ENCODE measurements at regions not wholly inside any gene's neighbourhood (a gene's known extent, or its start where the extent isn't known, plus 50 kb on each side); places are given as distances from the start of the nearest gene placed in this dataset.
"Not testable (repeated sequence)": the region's sequence is repeated elsewhere in the genome, so short reads cannot be mapped to it uniquely, and the experiment has no call there.

DNA sequence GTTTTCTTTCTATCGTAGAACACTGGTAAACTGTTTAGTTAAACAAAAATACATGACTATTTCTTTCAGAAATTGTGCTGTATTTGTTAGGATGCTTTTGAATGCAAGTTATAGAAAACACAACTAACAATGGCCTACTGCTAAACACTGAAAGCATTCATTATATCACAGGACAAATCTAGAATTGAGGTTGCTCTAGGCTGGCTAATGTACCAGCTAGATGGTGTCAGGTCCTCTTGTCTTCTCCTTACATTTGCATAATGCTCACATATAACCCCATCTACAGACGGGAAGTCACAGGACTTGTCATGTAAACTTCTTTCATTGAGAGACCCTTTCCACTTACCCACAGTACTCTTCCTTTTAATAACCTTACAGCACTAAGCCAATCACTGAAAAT is 586.8 kb downstream of the DSC3 start:
- ATAC-seq: no peak
- ChIA-PET CTCF (no interaction called here), POLR2A (no interaction called here)
- Mint-ChIP-seq H3K9me3 (ENCODE audit: insufficient read depth) (no peaks in the 10 kb centered on the region), H3K27ac (no peak overlapping the region), H3K4me3 (no peak overlapping the region), H3K4me1 (ENCODE audit: low read depth) (no peaks in the 10 kb centered on the region), H3K36me3 (ENCODE audit: low read depth) (no peaks in the 10 kb centered on the region), H3K27me3 (ENCODE audit: low read depth) (no peaks in the 10 kb centered on the region)
- DNase-seq: no peak

DNA sequence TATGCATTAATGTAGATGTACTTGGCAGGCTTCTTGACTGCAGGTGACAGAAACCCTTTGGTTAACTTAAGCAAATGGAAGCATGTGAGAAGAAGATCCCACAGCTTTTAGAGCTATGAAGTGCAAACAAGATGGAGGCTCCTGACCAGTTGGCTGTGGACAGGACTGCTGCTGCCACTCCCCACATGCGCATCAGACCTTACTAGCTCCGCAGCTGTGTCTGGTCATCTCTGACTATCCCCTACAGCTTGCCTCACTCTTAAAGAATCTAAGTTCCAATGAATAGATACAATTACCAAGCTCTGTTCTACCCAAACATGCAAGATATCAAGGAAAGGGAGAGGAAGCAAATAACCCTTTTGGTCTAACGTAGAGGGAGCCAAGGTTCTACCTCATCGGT is 587.6 kb downstream of the DSC3 start:
- CTCF ChIA-PET: no interaction called here
- Mint-ChIP-seq H3K4me1 (ENCODE audit: low read depth) (no peaks in the 10 kb centered on the region), H3K4me3 (no peak overlapping the region), H3K9me3 (ENCODE audit: insufficient read depth) (no peaks in the 10 kb centered on the region), H3K27me3 (ENCODE audit: low read depth) (no peaks in the 10 kb centered on the region), H3K36me3 (ENCODE audit: low read depth) (no peaks in the 10 kb centered on the region), H3K27ac (no peak overlapping the region)
- no peak for DNase-seq
- ATAC-seq: no peak
- POLR2A ChIA-PET: no interaction called here

DNA sequence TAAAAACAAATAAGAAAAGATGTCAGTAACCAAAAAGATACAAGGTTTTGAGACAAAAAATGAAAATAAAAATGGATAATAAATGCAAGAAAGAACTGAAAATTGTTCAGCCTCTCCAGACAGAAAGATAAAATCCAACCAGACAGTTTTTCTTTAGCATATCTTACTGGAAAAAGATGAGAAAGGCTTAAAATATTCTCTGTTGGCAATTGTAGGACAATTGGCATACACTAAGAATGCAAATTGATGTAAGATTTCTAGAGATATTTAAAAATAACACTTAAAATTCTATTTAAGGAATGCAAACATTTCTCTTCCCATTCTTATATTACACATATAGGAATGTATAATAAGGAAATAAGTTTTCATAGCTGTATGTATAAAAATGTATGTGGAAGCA is 590.6 kb downstream of the DSC3 start:
- H3K4me1 Mint-ChIP-seq (ENCODE audit: low read depth): no peaks in the 10 kb centered on the region
- ChIA-PET CTCF (no interaction called here), POLR2A (no interaction called here)
- H3K27me3 Mint-ChIP-seq (ENCODE audit: low read depth): no peaks in the 10 kb centered on the region
- no peak for DNase-seq
- H3K36me3 Mint-ChIP-seq (ENCODE audit: low read depth): no peaks in the 10 kb centered on the region
- no peak overlapping the region for H3K27ac Mint-ChIP-seq
- H3K9me3 Mint-ChIP-seq (ENCODE audit: insufficient read depth): no peaks in the 10 kb centered on the region
- H3K4me3 Mint-ChIP-seq: no peak overlapping the region
- no peak for ATAC-seq

DNA sequence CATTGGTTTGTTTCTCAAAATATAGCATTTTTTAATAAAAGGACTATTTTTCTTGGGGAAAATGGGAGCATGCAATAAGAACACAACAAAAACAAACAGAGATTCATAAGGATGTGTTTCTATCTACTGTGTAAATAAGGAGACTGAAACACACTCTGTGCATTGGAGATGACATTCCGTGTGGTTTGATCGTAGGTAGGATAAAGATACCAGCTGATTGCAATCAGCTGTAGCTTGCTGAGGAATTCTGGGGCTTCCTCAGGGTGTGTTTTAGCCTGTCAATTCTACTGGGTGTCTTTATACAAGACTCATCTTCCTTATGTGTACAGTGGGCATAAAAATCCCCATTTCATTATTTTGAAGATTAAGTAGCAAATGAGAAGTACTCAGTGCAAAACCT is 591.6 kb downstream of the DSC3 start:
- Mint-ChIP-seq H3K27ac (no peak overlapping the region), H3K4me3 (no peak overlapping the region), H3K27me3 (ENCODE audit: low read depth) (no peaks in the 10 kb centered on the region), H3K9me3 (ENCODE audit: insufficient read depth) (peaks cover 2% of the 10 kb centered on the region), H3K36me3 (ENCODE audit: low read depth) (no peaks in the 10 kb centered on the region), H3K4me1 (ENCODE audit: low read depth) (no peaks in the 10 kb centered on the region)
- ChIA-PET CTCF (no interaction called here), POLR2A (no interaction called here)
- no peak for ATAC-seq
- no peak for DNase-seq

DNA sequence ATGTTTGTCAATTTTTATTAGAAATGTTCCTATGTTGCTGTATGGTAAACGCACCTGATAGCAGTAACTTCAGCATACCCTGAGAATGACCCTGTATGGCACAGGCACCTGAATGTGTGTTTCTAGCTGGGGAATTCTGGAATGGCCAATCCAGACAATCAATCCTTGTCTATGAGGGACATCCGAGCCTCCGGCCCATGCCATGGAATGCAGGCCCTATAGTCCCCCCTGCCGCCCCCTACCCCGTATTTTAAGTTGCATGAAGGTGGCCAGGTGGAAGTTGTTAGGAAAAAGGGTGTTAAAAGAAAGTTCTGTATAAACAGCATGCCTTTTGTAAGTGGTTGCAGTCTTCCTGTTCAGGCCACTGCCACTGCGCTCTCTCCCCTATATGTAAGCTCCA is 595.9 kb downstream of the DSC3 start:
- no peak for ATAC-seq
- H3K4me3 Mint-ChIP-seq: no peak overlapping the region
- no peak overlapping the region for H3K27ac Mint-ChIP-seq
- H3K36me3 Mint-ChIP-seq (ENCODE audit: low read depth): no peaks in the 10 kb centered on the region
- DNase-seq: no peak
- no peaks in the 10 kb centered on the region for H3K4me1 Mint-ChIP-seq (ENCODE audit: low read depth)
- no peaks in the 10 kb centered on the region for H3K27me3 Mint-ChIP-seq (ENCODE audit: low read depth)
- H3K9me3 Mint-ChIP-seq (ENCODE audit: insufficient read depth): peaks cover 12% of the 10 kb centered on the region
- ChIA-PET CTCF (no interaction called here), POLR2A (no interaction called here)

DNA sequence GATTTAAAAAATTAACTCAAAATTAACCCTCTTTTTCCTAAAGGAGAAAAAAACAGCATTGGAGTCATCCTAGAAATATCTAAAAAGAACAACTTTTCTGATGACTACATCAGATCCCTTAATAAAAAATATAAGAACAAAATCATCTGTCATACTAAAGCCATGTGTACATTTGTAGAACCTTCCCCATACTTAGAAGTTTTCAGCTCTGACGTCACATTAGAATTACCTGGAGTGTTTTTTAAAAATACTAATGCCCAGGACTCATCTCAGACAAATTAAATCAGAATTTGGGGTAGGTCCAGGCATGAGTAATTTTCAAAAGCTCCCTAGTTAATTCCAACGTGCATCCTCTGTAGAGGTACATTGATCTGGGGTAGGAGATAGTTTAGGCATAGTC is 598.0 kb downstream of the DSC3 start:
- POLR2A ChIA-PET: no interaction called here
- Mint-ChIP-seq H3K36me3 (ENCODE audit: low read depth) (no peaks in the 10 kb centered on the region), H3K9me3 (ENCODE audit: insufficient read depth) (peaks cover 18% of the 10 kb centered on the region), H3K4me3 (no peak overlapping the region), H3K4me1 (ENCODE audit: low read depth) (no peaks in the 10 kb centered on the region), H3K27ac (no peak overlapping the region), H3K27me3 (ENCODE audit: low read depth) (no peaks in the 10 kb centered on the region)
- DNase-seq (no peak), ATAC-seq (no peak)
- CTCF ChIA-PET: no interaction called here

DNA sequence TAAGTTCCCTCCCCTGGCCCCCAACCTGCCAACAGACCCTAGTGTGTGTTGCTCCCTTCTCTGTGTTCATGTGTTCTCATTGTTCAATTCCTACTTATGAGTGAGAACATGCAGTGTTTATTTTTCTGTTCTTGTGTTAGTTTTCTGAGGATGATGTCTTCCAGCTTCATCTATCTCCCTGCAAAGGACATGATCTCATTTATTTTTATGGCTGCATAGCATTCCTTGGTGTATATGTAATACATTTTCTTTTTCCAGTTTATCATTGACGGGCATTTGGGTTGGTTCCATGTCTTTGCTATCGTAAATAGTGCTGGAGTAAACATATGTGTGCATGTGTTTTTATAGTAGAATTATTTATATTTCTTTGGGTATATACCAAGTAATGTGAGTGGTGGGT is 602.2 kb downstream of the DSC3 start:
- POLR2A ChIA-PET: no interaction called here
- DNase-seq: no peak
- no peaks in the 10 kb centered on the region for H3K4me1 Mint-ChIP-seq (ENCODE audit: low read depth)
- H3K36me3 Mint-ChIP-seq (ENCODE audit: low read depth): no peaks in the 10 kb centered on the region
- H3K27ac Mint-ChIP-seq: no peak overlapping the region
- H3K27me3 Mint-ChIP-seq (ENCODE audit: low read depth): no peaks in the 10 kb centered on the region
- no peak overlapping the region for H3K4me3 Mint-ChIP-seq
- CTCF ChIA-PET: no interaction called here
- H3K9me3 Mint-ChIP-seq (ENCODE audit: insufficient read depth): peaks cover 13% of the 10 kb centered on the region
- ATAC-seq: no peak

DNA sequence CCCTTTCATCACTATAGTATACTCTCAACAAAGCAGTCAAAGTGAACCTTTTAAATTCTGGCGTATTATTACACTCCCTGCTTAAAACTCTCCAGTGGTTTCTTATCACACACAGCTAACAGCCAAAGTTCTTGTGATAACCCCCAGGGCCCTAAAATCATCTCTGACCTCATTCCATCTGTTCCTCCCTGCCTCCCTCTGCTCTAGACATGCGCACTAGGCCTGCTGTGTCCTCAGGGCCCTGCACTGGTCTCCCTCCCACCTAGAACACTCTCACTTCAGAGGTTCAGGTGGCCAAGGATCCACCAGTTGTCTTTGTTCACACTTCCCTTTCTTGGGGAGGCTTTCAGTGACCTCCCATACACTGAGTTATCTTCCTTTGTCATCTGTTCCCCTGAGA is 603.4 kb downstream of the DSC3 start:
- Mint-ChIP-seq H3K9me3 (ENCODE audit: insufficient read depth) (peaks cover 15% of the 10 kb centered on the region), H3K27me3 (ENCODE audit: low read depth) (no peaks in the 10 kb centered on the region), H3K27ac (no peak overlapping the region), H3K4me3 (no peak overlapping the region), H3K4me1 (ENCODE audit: low read depth) (no peaks in the 10 kb centered on the region), H3K36me3 (ENCODE audit: low read depth) (no peaks in the 10 kb centered on the region)
- POLR2A ChIA-PET: no interaction called here
- ATAC-seq: no peak
- CTCF ChIA-PET: no interaction called here
- no peak for DNase-seq

DNA sequence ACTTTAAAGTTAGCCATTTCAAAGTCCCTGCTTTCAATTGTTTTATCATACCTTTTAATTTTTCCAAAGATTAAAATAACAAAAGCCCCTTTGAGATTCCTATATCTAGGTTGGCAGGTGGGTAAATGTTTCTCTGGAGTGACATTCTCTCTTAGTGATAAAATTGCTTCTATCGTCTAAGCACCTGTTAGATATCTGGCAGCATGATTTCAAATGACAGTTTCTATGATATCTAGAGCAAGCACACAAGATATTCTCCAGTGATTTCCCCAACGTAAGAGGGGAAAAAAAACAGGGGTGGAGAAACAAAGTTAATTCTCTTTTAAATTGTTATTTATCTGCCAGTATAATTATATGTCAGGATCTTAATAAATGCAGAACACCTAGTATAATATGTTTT is 610.2 kb downstream of the DSC3 start:
- CTCF ChIA-PET: no interaction called here

DNA sequence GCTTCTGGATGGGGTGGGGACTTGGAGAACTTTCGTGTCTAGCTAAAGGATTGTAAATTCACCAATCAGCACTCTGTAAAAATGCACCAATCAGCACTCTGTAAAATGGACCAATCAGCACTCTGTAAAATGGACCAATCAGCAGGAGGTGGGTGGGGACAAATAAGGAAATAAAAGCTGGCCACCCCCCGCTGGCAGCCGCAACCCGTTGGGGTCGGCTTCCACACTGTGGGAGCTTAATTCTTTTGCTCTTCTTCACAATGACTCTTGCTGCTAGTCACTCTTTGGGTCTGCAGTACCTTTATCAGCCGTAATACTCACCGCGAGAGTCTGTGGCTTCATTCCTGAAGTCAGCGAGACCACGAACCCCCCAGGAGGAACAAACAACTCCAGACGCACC is 623.1 kb downstream of the DSC3 start:
- H3K36me3 Mint-ChIP-seq (ENCODE audit: low read depth); DNase-seq; H3K27me3 Mint-ChIP-seq (ENCODE audit: low read depth); ATAC-seq; H3K27ac Mint-ChIP-seq; H3K4me1 Mint-ChIP-seq (ENCODE audit: low read depth); CTCF ChIA-PET; H3K4me3 Mint-ChIP-seq; POLR2A ChIA-PET: not testable (repeated sequence)
- H3K9me3 Mint-ChIP-seq (ENCODE audit: insufficient read depth): peaks cover 17% of the 10 kb centered on the region

More for the DNA sequence above, 610.2 kb downstream of the DSC3 start:
- H3K4me1 Mint-ChIP-seq (ENCODE audit: low read depth): no peaks in the 10 kb centered on the region
- ATAC-seq (no peak), DNase-seq (no peak)
- POLR2A ChIA-PET: no interaction called here
- H3K36me3 Mint-ChIP-seq (ENCODE audit: low read depth): no peaks in the 10 kb centered on the region
- no peaks in the 10 kb centered on the region for H3K27me3 Mint-ChIP-seq (ENCODE audit: low read depth)
- H3K9me3 Mint-ChIP-seq (ENCODE audit: insufficient read depth): peaks cover 11% of the 10 kb centered on the region
- no peak overlapping the region for H3K27ac Mint-ChIP-seq
- H3K4me3 Mint-ChIP-seq: no peak overlapping the region

DNA sequence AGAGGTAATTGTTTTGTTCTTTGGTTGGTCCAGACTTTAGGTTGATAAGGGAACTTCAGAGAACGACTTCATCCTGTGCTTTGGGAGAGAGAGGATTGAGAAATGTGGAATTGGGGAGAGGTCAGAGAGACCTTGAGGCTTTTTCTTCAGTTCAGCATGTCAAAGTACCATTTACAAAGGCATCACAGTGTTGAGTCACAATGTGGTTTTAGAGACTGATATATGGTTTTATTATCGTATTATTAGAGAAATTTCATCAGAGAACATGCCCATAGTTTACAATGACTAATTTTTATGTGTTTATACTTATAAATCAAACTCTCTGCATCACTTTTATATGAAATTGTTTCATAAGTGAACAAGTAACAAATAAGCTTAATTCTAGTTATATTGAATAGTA is 626.6 kb downstream of the DSC3 start:
- no peak for ATAC-seq

DNA sequence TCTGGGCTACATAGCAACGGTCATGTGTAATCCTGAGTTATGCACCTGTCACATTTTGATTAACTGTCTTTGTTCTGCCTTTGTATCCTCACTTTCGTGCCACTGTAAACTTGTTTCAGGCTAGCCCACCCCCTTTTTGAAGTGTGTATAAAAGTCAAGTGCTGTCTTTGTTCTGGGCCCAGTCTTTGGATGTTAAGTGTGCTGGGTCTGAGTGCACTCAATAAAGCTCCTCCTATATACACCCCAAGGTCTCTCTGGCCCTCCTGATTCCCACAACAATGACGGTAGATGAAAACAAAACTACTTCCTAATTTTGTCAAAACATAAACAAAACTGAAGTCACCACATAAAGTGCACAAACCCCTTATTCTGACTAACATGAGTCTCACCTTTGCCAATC is 633.4 kb downstream of the DSC3 start:
- POLR2A ChIA-PET: no interaction called here
- H3K9me3 Mint-ChIP-seq (ENCODE audit: insufficient read depth): peaks cover 21% of the 10 kb centered on the region
- no peaks in the 10 kb centered on the region for H3K36me3 Mint-ChIP-seq (ENCODE audit: low read depth)
- no peak for ATAC-seq
- no peaks in the 10 kb centered on the region for H3K27me3 Mint-ChIP-seq (ENCODE audit: low read depth)
- CTCF ChIA-PET: no interaction called here
- H3K4me3 Mint-ChIP-seq: no peak overlapping the region
- no peak for DNase-seq
- no peaks in the 10 kb centered on the region for H3K4me1 Mint-ChIP-seq (ENCODE audit: low read depth)
- H3K27ac Mint-ChIP-seq: no peak overlapping the region

More for the DNA sequence above, 626.6 kb downstream of the DSC3 start:
- H3K9me3 Mint-ChIP-seq (ENCODE audit: insufficient read depth): peaks cover 12% of the 10 kb centered on the region
- H3K4me1 Mint-ChIP-seq (ENCODE audit: low read depth): no peaks in the 10 kb centered on the region
- H3K27ac Mint-ChIP-seq: no peak overlapping the region
- CTCF ChIA-PET: no interaction called here
- H3K27me3 Mint-ChIP-seq (ENCODE audit: low read depth): no peaks in the 10 kb centered on the region
- DNase-seq: no peak
- no peak overlapping the region for H3K4me3 Mint-ChIP-seq
- H3K36me3 Mint-ChIP-seq (ENCODE audit: low read depth): no peaks in the 10 kb centered on the region
- POLR2A ChIA-PET: no interaction called here

DNA sequence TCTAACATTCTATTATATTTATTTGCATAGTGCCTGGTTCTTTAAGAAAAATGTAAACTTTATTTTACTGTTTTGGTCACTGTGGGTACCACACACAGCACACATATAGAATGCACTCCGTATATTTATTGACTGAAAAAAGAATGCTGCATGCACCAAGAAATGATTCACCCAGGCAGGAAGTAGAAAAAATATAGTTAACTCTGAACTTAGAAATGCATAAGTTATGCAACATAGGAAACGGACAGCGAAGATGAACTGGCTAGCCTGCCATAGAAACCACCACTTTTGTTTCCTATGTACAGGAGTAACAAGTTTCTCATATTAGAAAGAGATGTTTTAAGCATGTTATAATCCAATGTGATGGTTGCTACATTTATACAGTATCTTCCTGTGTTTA is 635.8 kb downstream of the DSC3 start:
- no peak overlapping the region for H3K4me3 Mint-ChIP-seq
- ATAC-seq (no peak), DNase-seq (no peak)
- no peaks in the 10 kb centered on the region for H3K36me3 Mint-ChIP-seq (ENCODE audit: low read depth)
- ChIA-PET POLR2A (no interaction called here), CTCF (no interaction called here)
- H3K9me3 Mint-ChIP-seq (ENCODE audit: insufficient read depth): peaks cover 22% of the 10 kb centered on the region
- H3K4me1 Mint-ChIP-seq (ENCODE audit: low read depth): no peaks in the 10 kb centered on the region
- H3K27ac Mint-ChIP-seq: no peak overlapping the region
- H3K27me3 Mint-ChIP-seq (ENCODE audit: low read depth): no peaks in the 10 kb centered on the region

DNA sequence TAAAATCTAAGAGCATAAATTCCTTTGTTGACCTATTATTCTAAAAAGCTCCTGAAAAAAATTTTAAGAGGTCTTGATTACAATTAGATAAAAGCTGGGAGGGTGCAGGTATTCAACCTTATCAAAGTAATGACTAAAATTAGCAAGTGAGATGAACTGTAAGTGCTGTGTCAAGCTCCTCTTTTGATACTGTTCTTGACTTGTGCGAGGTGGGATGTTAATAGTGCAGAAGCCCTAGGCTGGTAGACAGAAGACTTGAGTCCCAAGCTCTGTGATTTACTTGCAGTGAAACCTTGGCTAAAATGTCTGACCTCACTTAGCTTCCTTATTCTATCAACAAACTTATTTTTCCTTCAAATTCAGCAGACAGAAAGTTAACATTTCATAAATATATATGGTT is 637.5 kb downstream of the DSC3 start:
- CTCF ChIA-PET: no interaction called here
- DNase-seq: no peak
- POLR2A ChIA-PET: no interaction called here
- Mint-ChIP-seq H3K4me3 (no peak overlapping the region), H3K4me1 (ENCODE audit: low read depth) (no peaks in the 10 kb centered on the region), H3K9me3 (ENCODE audit: insufficient read depth) (peaks cover 26% of the 10 kb centered on the region), H3K27me3 (ENCODE audit: low read depth) (no peaks in the 10 kb centered on the region), H3K27ac (no peak overlapping the region), H3K36me3 (ENCODE audit: low read depth) (no peaks in the 10 kb centered on the region)
- ATAC-seq: no peak

Data from activated CD8-positive, alpha-beta T cell treated with anti-CD3 and anti-CD28 coated beads, Interleukin-2, amount 10 ng/mL, durations not matched to agents 7 days and 5 days (primary cell).